BJ (cell line): ENCODE measurements at regions not wholly inside any gene's neighbourhood (a gene's known extent, or its start where the extent isn't known, plus 50 kb on each side); places are given as distances from the start of the nearest gene placed in this dataset.

Experiments used
- CTCF ChIA-PET: fragments of 350-600 bp; formaldehyde crosslinking; extraction: SDS; loops from one replicate; lab custom pipeline; 2021; ENCODE audit warnings: antibody characterized with exemption, inconsistent platforms; lab: Yijun Ruan, JAX
- POLR2A ChIA-PET: fragments of 300-600 bp; sonication (Branson Sonifier 250); formaldehyde crosslinking; extraction: SDS; loops from one replicate; lab custom pipeline; 2021; ENCODE audit warnings: antibody characterized with exemption; lab: Charles Lee
- DNase-seq: peaks from one replicate; pipeline ENCODE4 v3.0.0-alpha.2; 2011; ENCODE audit warnings: low read depth
- H3K27me3 ChIP-seq: 2 replicates; pipeline ENCODE4 v1.6.0; 2011; ENCODE audit warnings: low read length; ENCODE audit not compliant: control insufficient read depth, insufficient read depth
- H3K36me3 ChIP-seq: 2 replicates; pipeline ENCODE4 v1.5.1; 2011; ENCODE audit warnings: low read length; ENCODE audit not compliant: control insufficient read depth, insufficient read depth
- H3K4me3 ChIP-seq: 2 replicates; pipeline ENCODE4 v1.5.1; 2011; ENCODE audit warnings: low read depth, mild to moderate bottlenecking, control low read depth, low read length
- CTCF ChIP-seq: IDR thresholded peaks from 2 replicates; pipeline ENCODE4 v1.5.1; 2011; ENCODE audit warnings: low read depth, mild to moderate bottlenecking, control low read depth, inconsistent platforms, low read length, moderate library complexity; ENCODE audit not compliant: insufficient read depth

- no peaks in the 10 kb centered on the region for H3K36me3 ChIP-seq
- H3K27me3 ChIP-seq = no peaks in the 10 kb centered on the region; the same call in none of the 2 replicates
- H3K4me3 ChIP-seq = no peak overlapping the region
- TF ChIP-seq CTCF = no peak
- no peak for DNase-seq
- ChIA-PET CTCF (no interaction called here), POLR2A (no interaction called here)
These were observed 302.1 kb downstream of the TLE3 start for GRCh38 chr15:69795601-69796000.

DNA sequence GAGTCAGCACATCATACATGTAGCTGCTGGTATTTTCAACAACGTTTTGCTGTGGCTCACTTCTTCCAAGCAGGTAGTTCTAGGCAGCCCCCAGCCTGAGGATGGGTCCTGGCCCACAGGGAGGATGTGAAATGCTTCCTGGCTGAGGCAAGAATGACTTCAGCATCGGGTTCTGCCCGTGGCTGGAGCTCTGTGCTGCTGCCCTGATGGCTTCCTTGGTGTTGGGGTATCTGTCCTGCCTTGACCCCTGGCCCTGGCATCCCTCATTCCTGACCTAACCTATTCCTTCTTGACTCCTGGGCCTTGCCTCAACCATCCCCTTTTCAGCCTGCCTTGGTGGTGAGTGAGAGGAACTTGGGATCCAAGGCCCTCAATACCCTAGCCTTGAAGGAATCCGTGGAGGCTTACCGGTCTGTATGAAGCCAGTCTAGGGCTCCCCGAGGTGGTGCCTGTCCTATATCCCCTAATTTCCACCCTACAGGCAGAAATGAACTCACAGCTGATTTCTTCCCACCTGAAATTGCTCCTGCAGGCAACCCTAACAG lies 300.6 kb downstream of the TLE3 start:
- POLR2A ChIA-PET = no interaction called here
- no peaks in the 10 kb centered on the region for H3K36me3 ChIP-seq
- CTCF ChIA-PET = interaction anchor here (0.7 kb wide), 1 partner anchor 32 kb away, joined by 4 read pairs; no protein-coding TSS in a partner anchor
- no peak for DNase-seq
- no peak for TF ChIP-seq CTCF
- no peak overlapping the region for H3K4me3 ChIP-seq
- H3K27me3 ChIP-seq = no peaks in the 10 kb centered on the region; the same call in 1 of the 2 replicates

- Histone ChIP-seq H3K36me3 (no peaks in the 10 kb centered on the region), H3K27me3 (peaks cover 2% of the 10 kb centered on the region), H3K4me3 (no peak overlapping the region)
- ChIA-PET POLR2A (no interaction called here), CTCF (interaction anchor here (0.7 kb wide), 1 partner anchor 31 kb away, joined by 4 read pairs; no protein-coding TSS in a partner anchor)
- no peak for TF ChIP-seq CTCF
- no peak for DNase-seq
These were observed 300.1 kb downstream of the TLE3 start for GRCh38 chr15:69797615-69798014.

DNA sequence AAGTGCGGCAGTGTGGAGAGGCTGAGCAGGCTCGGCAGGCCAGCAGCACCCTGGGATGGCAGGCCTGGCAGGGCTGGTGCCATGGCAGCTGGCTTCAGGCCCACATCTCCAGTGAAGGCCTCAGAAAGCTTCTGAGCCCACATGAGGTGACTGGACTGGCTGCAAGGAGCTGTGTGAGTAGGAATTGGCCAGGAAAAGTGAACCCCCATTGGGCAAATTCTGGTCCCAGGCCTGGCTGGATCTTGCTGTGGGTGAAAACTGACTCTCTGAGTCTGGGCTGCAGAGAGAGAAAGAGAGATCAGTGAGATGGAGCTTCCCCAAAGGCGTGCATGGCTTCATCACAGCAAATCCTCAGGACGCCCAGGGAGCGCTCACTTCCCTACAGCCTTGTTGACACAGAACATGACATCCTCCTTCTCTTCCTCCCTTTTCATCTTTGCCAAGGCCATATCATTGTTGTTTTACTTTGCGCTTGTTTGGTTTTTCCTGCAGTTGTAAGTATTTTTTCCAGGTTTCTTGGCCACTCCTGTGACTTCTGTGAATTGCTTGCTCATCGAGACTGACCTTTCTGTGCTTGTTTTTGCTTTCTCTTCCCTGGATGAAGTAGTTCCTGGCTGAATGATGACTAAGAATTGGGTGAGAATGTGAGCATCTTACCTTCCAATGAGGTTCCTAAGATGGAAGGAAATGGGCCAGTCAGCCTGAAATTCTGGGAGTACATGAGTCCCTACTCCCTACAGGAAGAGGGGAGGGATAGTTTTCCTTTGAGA lies 299.1 kb downstream of the TLE3 start:
- POLR2A ChIA-PET = no interaction called here
- TF ChIP-seq CTCF = no peak
- no peak for DNase-seq
- CTCF ChIA-PET = no interaction called here
- Histone ChIP-seq H3K36me3 (no peaks in the 10 kb centered on the region), H3K4me3 (no peak overlapping the region), H3K27me3 (peaks cover 2% of the 10 kb centered on the region)

DNA sequence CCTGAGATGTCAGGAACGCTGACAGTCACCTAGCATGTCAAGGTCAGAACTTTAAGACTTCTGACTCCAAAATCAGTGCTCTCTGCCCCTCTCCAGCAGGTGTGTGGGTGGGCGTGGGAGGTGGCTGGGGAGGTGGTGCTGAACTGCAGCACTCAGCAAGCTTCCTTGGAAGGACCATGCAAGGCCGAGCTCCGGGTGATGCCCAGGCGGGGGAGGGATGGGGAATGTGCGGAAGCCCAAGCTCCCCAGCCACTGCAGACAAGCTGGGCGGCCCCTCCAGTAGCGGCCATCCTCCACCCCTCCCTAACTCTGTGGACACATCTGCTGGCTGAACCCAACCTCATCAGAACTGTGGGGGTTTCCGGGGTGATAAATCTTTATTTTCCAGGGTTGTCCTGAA lies 296.6 kb downstream of the TLE3 start:
- CTCF ChIA-PET = no interaction called here

More for the DNA sequence above, 296.6 kb downstream of the TLE3 start:
- TF ChIP-seq CTCF = no peak
- H3K27me3 ChIP-seq = peaks cover 5% of the 10 kb centered on the region
- POLR2A ChIA-PET = no interaction called here
- no peak overlapping the region for H3K4me3 ChIP-seq
- DNase-seq = no peak
- H3K36me3 ChIP-seq = no peaks in the 10 kb centered on the region
